Nephron (organoid): ENCODE measurements at regions not wholly inside any gene's neighbourhood (a gene's known extent, or its start where the extent isn't known, plus 50 kb on each side); places are given as distances from the start of the nearest gene placed in this dataset.
A peak's percentile ranks its signal among the peaks of the same experiment; 100 is the strongest.

Experiments used
- H3K27ac Mint-ChIP-seq, 3 experiments: 2 replicates each; pipeline ENCODE4 v1.8.0; 2020; ENCODE audit warnings: mixed read lengths in 3 of 3, mild to moderate bottlenecking in 2 of 3, moderate library complexity in 1 of 3
- H3K27me3 Mint-ChIP-seq: 2 replicates; pipeline ENCODE4 v1.8.0; 2021; ENCODE audit warnings: low read depth, mild to moderate bottlenecking, moderate library complexity, mixed read lengths
- H3K36me3 Mint-ChIP-seq: 2 replicates; pipeline ENCODE4 v1.8.0; 2020; ENCODE audit warnings: low read depth, mixed read lengths
- H3K4me1 Mint-ChIP-seq: 2 replicates; pipeline ENCODE4 v1.8.0; 2020; ENCODE audit warnings: mixed read lengths
- H3K4me3 Mint-ChIP-seq, 3 experiments: 2 replicates each; pipeline ENCODE4 v1.8.0; 2020; ENCODE audit warnings: mild to moderate bottlenecking in 3 of 3, mixed read lengths in 3 of 3, moderate library complexity in 2 of 3
- H3K9me3 Mint-ChIP-seq: 2 replicates; pipeline ENCODE4 v1.8.0; 2020; ENCODE audit warnings: mixed read lengths
- TF ChIP-seq, protein P1 (sequence below), 3 experiments: fragments of 200-600 bp; sonication (generic); IDR thresholded peaks; one replicate each; pipeline ENCODE4 v1.5.0; 2021; ENCODE audit warnings: antibody characterized with exemption in 3 of 3; ENCODE audit not compliant: unreplicated experiment in 3 of 3

GRCh38 chr7:80277434-80278427 is 143.1 kb downstream of the GNAI1 start:
- peak overlapping the region in 2 of 3 experiments; percentile 37 to 61 for H3K4me3 Mint-ChIP-seq
- no peaks in the 10 kb centered on the region for H3K36me3 Mint-ChIP-seq
- peak overlapping the region; percentile 84 to 91 (median 88) for H3K27ac Mint-ChIP-seq
- TF ChIP-seq, protein P1, sequence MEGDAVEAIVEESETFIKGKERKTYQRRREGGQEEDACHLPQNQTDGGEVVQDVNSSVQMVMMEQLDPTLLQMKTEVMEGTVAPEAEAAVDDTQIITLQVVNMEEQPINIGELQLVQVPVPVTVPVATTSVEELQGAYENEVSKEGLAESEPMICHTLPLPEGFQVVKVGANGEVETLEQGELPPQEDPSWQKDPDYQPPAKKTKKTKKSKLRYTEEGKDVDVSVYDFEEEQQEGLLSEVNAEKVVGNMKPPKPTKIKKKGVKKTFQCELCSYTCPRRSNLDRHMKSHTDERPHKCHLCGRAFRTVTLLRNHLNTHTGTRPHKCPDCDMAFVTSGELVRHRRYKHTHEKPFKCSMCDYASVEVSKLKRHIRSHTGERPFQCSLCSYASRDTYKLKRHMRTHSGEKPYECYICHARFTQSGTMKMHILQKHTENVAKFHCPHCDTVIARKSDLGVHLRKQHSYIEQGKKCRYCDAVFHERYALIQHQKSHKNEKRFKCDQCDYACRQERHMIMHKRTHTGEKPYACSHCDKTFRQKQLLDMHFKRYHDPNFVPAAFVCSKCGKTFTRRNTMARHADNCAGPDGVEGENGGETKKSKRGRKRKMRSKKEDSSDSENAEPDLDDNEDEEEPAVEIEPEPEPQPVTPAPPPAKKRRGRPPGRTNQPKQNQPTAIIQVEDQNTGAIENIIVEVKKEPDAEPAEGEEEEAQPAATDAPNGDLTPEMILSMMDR (IDR thresholded peaks at IDR 0.05; ENCODE audit: unreplicated experiment in 3 of 3) = no peak
- H3K4me1 Mint-ChIP-seq = peaks cover 59% of the 10 kb centered on the region
- H3K9me3 Mint-ChIP-seq = no peaks in the 10 kb centered on the region
- no peaks in the 10 kb centered on the region for H3K27me3 Mint-ChIP-seq
